Ovary (tissue), 3 donors: ENCODE measurements at regions not wholly inside any gene's neighbourhood (a gene's known extent, or its start where the extent isn't known, plus 50 kb on each side); places are given as distances from the start of the nearest gene placed in this dataset.

Experiments
- CTCF ChIP-seq, 3 donors: fragments of 450-650 bp in 2 of 3; fragments of 200-600 bp in 1 of 3; IDR thresholded peaks; one replicate each; pipeline versions ENCODE4 v1.5.1 to v1.8.0; 2016 to 2022; ENCODE audit warnings: antibody characterized with exemption in 3 of 3, mild to moderate bottlenecking in 1 of 3
- EP300 ChIP-seq: sonication (generic); formaldehyde crosslinking; IDR thresholded peaks from one replicate; pipeline ENCODE4 v1.6.1; 2017; ENCODE audit warnings: antibody characterized with exemption
- POLR2A ChIP-seq: fragments of 450-650 bp; IDR thresholded peaks from one replicate; pipeline ENCODE4 v1.6.1; 2017; ENCODE audit warnings: antibody characterized with exemption, mild to moderate bottlenecking, moderate library complexity
- donor health status: DM: no; HTN: no; CAD: no.

GRCh38 chr14:103216399-103216798 is 93.1 kb downstream of the TNFAIP2 start:
- TF ChIP-seq CTCF (IDR thresholded peaks at IDR 0.05) (no peak), EP300 (no peak), POLR2A (no peak)
